CD4-positive, alpha-beta T cell treated with Interleukin-17A for 4 hours (primary cell): ENCODE measurements at regions not wholly inside any gene's neighbourhood (a gene's known extent, or its start where the extent isn't known, plus 50 kb on each side); places are given as distances from the start of the nearest gene placed in this dataset.
"Not testable (repeated sequence)": the region's sequence is repeated elsewhere in the genome, so short reads cannot be mapped to it uniquely, and the experiment has no call there.

Experiments used
- DNase-seq: peaks from one replicate; pipeline ENCODE4 v3.0.0-alpha.2; 2020; ENCODE audit warnings: mixed read lengths

DNA sequence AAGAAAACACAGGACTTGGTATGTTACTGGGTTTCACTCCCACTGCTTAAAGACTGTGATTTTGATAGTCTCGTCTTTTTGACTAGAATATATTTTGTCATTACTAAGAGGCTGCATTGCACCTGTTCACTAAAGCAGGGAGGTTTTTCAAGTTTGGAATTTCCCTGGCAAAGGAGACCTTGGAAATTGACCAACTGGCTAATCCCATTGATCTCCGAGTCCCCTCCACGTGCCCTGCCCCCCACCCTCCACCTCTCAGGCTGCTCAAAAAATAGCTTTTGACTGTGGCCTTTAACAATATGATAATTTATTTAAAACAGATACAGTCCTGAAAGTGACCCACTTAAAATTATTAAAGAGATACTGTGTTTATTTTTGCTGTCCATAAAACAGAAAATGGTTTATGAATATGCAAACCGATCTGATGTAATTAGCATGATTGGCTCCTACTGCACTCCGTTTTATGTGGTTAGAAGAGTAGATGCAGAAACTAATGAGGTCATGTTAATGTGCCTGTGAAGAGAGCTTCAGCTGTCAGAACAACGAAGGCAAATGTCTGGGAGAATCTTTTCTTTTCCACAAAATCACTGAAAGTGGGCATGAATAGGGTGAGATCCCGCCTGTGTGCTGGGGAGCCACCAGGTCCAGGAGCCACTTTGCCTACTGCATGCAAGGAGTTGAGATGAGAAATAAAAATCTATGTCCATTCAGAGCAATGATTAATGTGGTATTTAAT, 361.5 kb downstream of the RRAGC start:
- no peak for DNase-seq

DNA sequence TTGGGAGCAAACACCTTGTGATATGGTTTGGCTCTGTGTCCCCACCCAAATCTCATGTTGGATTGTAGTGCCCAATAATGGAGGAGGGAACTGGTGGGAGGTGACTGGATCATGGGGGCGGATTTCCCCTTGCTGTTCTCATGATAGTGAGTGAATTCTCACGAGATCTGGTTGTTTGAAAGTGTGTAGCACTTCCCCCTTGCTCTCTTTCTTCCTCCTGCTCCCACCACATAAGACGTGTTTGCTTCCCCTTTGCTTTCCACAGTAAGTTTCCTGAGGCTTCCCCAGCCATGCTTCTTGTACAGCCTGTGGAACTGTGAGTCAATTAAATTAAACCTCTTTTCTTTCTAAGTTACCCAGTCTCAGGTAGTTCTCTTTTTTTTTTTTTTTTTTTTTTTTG, 366.3 kb downstream of the RRAGC start:
- not testable (repeated sequence) for DNase-seq

DNA sequence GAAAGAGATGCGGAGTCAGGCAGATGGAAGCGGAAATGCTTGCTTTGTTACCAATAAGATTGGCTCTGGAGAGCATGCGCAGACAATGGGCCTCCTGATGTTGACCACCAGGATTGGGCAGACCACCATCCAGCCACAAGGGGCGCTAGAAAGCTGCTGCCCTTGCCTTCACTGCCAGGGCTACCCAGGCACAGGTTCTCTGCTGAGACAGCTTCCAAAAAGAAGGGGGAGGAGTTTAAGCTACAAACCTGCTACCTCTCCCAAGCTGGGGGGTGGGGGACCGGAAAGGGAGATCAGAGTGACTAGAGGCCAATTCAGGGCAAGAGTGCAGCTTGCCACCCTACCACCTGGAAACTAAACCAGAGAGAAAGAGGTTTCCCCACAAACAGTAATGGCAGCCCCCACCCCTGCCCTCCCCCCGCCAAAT, 369.7 kb downstream of the RRAGC start:
- peak; percentile 58 for DNase-seq

DNA sequence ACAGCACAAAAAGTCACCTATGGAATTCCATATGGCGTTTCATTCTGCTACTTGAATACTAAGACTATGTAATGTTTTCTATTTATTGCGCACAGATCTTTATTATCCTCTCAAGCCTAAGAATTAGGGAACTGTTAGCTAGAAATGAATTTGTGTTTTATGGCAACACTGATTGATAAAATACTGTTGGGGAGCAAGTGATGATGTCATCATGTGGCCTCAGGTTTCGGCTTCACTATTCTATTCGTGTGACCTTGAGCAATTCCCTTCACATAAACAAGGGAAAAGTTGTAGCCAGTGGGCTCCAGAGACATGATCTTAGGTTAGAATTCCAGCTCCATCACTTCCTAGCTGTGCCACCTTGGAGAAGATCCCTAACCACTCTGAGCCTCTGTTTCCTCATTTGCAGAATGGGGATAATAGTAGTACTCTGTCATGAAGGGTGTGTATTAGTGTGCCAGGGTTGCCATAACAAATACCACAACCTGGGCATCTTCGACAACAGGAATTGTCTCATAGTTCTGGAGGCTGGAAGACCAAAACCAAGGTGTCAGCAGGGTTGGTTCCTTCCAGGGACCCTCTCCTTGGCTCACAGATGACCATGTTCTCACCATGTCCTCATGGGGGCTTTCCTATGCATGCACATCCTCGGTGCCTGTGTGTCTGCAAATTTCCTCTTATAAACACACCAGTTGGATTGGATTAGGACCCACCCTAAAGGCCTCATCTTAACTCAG, 371.2 kb downstream of the RRAGC start:
- no peak for DNase-seq

DNA sequence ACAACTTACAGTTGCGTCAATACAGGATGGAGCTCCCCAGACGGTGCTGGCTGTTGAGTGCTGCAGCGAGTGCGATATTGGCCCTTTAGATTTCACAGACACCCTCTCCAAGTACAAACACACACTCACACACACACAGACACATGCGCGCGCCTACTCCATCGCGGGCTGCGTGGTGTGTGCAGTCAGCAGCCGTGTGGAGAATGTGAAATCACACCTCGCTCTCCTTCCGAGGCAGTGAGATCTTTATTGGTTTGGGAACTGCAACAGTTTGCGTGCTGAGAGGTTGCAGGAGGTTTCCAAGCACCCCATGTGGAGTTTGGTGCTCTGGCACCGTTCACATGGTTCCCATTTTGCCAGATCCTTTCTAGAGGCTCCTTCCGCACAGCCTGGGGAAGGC, 372.2 kb downstream of the RRAGC start:
- DNase-seq = no peak

DNA sequence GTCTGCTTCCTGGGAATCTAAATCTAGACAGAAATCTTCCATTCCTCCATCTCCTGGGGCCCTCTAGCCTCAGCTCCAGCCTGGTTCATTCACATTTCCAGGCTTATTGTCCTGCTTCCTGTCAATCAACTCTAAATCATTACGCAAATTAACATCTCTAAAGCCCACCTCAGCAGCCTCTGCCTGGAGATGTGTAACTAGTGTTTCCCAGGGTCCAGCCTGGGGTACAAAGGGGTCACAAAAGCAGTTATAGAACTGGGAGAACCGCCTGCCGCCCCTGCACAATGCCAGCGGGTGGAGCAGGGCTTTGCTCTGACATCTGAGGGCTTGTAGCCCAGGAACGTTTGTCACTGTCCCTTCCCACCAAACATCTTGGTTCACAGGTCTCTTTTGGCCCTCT, 373.5 kb downstream of the RRAGC start:
- no peak for DNase-seq

DNA sequence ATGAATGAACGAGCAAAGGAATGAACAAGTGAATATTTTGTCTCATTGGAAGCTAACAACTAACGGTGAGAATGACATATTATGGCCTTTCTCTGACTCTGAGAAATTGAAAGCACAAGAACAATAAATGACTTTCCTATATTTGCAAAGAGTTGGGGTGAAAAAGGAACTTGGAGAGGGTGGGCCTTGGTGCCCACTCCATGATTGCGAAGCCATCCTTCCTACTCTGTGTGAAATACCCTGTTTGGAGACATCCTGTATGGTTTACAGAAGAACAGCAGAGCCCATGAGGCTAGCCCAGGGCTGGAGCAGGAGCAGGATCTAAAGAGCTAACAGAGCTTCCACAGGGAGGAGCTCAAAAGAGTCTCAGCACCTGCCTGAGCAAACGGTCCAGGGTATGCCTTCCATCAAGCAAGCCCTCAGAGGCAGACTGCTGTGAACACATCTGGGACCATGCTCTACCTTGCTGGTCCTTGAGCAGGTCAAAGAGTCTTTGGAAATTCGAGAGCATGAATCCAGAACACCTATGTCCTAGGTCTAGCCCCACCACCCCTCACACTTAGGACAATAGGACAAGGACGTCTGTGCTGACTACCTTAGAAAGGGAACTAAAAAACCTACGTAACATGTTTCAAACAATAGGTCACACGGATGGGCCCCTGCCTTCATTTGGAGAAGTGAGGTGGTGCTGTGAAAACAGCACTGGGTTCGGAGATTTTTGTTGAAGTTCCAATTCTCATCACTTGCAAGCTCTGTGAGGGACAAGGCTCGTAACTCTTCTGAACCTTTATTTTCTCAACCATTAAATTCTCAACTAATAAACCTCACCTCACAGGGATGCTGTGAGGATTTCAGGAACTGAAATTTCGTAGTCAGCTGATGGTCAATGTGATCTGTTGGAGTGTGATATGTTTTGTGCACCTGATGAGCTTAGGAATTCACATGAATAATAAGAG, 377.4 kb downstream of the RRAGC start:
- no peak for DNase-seq

DNA sequence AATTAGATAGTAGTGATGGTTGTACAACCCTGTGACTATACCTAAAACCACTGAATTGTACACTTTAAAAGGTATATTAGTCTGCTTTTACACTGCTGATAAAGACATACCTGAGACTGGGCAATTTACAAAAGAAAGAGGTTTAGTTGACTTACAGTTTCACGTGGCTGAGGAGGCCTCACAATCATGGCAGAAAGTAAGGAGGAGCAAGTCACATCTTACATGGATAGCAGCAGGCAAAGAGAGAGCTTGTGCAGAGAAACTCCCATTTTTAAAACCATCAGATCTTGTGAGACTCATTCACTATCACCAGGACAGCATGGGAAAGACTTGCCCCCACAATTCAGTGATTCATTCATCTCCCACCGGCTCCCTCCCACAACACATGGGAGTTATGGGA, 379.9 kb downstream of the RRAGC start:
- not testable (repeated sequence) for DNase-seq

DNA sequence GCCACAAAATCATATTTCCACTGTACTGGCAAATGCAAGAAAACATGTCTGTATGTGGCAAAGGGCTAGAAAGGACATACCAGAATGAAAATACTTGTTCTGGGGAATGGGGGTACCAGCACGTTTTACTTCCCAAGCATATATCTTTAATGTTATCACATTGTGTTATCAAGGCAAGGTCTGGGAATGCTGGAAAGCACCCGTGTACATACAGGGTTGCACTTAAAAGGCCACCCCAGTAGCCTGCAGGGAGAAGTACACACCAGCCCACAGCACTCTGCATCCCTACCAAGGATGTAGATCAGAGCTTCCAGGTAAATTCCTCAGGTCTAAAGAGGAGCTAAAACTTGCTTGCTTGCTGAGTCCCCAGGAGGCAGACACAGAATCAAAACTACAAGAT, 381.8 kb downstream of the RRAGC start:
- DNase-seq = no peak

DNA sequence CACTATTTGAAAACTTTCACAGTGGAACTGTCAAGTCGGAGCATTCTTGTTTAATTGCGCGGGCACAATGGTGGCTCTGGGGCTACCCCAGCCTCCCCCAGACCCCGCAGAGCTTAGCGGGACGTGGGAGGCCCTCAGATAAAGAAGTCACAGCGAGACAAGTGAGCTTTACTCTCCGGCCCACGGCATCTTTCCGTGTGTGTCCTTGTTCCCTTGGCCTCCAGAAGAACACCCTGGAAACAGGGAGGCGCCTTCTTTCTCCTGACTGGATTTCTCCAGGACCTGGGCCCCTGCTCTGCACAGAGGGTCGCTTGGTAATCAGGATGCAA, 382.8 kb downstream of the RRAGC start:
- DNase-seq = no peak

DNA sequence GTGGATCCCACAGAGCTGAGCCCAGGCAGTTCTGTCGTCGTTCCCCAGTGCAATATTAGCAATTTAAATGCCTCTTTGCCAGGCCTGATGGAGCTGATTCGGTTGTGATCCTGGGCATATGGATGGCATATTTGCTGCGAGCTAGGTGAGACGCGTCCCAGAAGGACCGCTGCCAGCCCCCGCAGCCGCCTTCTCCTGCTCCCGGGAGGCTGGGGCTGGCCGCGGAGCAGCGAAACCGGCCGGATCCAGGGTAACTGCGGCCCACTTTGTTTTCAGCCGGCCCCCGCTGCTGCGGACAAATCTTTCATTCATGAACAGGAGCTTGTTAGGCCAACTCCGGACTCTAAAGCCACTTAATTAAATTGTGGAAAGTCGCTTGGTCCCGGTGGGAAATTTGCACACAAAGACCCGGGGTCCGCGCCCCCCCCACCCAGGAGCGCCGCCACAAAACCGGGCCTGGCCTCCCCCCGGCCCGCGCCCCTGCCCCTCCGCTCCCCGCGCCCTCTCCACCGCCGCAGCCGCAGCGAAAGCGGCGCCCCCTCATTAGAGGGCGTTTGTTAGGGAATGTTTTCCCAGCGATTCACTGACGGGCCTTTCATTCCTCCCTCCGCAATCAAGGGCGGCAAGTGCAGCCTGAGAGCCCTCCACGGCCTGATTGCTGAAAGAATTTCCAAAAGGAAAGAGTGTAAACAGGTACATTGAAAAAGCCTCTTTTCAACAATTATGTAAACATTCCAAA, 383.3 kb downstream of the RRAGC start:
- DNase-seq = no peak

DNA sequence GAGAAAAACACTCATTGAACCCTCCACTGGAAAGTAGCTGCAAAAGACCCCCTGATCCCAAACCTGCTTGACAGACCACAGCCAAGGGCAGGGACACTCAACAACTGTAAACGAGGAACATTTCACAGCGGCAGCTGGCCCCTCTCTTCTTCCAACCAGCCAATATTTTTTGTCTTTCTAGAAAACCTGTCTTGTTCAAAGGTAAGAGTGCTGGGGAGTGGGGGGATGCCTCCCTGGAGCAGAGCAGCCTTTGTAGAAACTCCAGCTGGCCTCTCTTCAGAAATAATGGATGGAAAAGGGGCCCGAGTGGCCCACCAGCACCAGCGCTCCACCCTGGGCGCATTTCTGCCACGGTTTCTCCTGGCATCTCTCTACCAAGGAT, 384.0 kb downstream of the RRAGC start:
- DNase-seq = no peak

DNA sequence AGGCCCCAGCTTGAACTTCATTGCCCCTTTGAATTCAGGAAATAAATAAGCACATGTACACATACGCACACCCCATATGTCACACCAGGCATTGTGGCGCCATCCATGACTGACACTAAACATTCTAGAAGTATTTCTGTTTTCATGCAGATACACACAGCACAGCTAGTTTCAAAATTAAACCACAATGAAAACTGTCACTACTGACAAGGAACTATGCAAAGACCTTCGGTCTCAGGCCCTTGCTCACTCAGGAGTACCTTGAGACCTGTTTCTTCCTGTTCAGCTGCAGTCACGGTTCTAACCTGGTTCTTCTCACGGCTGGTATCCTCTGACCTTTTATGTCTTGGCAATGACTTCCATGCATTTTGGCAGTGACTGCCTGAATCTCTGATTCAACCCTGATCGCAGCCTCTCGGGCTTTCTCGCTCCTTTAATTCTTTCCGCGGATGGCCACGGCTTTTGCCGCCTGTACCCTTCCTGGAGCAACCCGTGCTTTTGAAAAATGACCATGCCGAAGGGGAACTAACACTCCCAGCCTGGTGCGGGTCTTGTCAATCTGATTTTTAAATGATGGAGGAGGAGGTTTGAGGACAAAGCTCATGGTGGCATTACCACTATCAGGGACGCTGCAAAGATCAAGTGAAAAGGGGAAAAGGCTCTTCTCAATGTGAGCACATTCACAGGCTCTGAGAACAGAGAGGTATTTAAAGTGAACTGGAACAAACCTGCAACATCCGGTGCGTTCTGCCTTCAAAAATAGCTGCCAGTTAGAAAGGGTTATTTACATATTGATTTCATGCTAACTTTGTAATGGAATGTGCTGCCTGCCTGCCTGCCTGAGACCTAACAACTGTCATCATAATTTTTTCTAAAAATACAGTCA, 384.6 kb downstream of the RRAGC start:
- DNase-seq = no peak

DNA sequence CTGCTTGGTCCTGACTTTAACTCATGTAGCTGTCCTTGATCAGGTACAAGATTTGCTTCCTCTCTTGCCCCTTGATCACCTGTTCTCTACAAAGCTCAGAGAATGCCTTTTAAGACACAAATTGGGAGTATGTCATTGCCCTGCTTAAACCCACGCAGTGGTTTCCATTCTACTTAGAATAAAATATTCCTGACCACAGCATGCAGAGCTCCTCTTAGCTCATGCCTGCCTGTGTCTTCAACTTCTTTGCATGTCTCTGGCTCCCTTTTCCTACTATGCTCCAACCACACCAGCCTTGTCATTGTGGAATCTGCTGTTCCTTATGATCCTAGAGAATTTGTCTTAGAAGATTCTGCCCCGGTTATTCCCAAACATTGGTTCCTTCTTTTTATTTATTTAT, 393.1 kb downstream of the RRAGC start:
- no peak for DNase-seq

DNA sequence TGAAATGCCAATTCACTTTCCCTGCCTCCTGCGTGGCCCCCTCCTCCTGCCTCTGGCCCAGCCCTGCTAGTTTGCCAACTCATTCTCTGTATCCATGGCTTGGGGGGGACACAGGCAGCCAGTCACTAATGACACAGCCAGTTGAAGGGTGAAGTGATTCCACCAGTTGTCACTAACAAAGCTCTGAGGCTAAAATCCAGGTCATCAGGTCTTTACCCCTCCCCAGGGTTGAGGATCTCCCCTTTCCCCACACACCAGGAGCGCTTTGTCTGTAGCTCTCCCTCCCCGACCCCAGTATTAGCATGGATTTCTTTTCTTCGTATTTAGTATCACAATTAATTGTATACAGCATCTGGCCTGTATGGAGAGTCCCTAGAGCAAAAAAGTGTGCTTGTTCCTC, 394.1 kb downstream of the RRAGC start:
- no peak for DNase-seq

DNA sequence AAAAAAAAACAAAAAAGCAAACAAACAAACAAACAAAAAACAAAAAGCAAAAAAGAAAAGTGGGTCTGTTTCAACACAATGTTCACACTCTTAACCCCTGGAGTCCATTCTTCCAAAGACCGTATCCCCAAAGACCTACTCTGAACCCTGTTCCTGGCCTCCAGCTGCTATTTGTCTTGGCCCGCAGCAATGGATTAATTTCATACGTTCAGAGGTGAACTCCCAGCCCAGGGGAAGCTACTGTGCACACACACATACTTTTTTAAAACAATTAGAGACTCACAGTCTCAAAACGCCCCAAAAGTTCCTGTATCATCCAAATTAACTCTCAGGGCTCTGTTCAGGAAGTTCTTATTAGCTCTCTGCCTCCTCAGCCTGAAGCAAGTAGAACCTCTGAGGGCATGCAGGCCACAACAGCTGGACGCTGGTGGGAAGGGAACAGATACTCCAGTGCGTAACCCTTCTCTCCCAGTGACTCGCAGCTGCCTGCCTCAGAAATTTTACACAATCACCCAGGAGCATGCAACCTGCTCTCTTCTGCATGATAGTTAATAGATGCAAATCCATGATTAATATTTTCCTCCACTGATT, 395.4 kb downstream of the RRAGC start:
- DNase-seq = no peak

DNA sequence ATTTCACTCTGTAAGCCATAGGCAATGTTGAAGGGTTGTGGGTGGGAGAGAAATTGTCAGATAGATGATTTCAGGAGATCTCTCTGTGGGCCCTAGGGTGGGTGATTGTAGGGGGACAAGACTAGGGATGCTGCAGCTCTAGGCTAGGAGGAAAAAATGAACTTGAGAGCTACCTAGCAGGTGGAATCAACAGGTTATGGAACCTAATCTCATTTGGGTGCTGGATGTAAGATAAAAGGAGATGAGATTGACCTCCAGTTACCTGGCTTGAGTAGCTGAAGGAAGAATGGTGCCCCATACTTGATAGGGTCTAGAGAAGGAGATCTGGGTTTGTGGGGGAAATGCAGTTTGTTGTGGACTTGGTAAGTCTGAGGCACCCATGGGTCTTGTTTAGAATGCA, 396.5 kb downstream of the RRAGC start:
- DNase-seq = no peak

DNA sequence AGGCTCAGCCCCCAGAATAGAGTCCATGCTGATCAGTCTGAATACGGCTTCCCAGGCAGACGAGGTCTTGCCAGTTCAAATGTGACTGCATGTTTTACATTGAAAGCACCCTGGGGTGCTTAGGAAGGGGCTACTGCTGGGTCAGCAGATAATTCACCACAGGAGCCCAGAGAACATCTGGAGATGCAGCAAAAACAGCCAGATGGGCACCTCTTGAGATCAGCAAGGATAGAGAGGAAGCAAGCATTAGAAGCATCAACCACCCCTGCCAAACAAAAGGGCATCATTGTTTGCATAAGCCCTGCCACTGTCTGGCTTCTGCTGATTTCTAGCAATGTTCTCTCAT, 403.1 kb downstream of the RRAGC start:
- DNase-seq = no peak

DNA sequence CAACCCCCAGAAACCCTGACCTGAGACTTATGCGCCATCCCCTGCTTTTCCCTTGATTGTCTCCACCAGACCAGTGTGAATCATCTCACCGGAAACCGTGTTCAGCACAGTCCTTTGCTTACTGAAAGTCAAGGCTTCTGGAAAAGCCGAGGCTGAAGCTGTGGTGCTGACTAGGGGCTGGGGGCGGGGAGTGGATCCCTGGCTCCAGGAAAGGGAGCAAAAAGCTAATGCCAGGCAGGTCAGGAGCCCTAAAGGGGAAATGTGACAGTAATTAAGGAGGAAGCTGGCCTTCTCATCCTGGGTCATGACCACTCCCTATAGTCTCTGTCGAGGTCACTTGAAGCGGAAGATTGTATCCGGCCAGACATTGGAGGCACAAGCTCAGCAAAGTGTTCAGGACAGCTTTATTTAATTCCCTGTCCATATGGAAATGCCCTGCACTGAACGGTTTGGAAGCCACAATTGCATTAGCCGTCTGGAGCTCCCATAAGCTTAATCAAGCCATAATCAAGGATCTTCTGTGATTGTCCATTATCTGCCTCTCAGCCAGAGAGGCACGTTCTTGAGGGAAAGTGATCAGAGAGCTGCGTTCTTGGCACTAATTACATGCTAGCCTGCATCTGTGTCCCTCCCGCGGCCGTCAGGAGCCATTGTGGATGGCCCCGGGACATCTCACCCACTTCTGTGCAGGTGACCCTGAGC, 403.6 kb downstream of the RRAGC start:
- DNase-seq = no peak

DNA sequence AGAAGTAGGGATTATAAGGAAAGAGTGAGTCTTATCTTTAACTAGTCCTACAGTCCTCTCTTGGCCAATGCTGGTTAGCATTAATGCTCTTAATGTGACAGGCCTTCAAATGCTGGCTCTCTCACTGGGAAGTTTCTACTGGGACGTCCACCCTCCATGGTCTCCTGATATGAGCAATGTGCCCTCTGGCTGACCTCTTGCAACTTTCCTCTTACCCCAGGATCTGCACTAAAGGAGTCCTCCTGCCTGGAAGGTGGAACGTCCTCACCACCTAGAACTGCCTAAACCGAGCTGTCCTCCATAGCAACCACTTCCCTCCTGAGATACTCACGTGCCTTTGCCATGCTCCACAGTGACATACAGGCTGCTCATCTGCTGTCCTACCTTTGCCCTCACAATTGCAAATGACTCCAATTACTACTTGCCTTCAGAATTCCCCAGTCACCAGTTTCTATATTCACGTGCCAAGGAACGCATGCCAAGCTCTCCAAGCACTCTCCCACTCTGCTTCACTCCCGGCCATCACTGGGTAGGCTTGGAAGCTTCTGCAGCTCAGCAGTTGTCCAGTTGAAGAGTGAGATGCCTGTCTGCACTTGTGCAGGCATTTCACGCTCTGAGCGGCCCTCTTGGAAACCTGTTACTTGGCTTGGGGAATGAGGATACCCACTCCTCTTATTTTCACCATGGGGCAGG, 404.7 kb downstream of the RRAGC start:
- DNase-seq = no peak
